Left lung (tissue), 4 donors: ENCODE measurements at regions not wholly inside any gene's neighbourhood (a gene's known extent, or its start where the extent isn't known, plus 50 kb on each side); places are given as distances from the start of the nearest gene placed in this dataset.
A peak's percentile ranks its signal among the peaks of the same experiment; 100 is the strongest.

ENCODE experiments used
- ATAC-seq: fragments of 200-7000 bp; cut with Tn5 transposase; one replicate; pipeline ENCODE4 v1.9.1; 2020; ENCODE audit warnings: moderate library complexity
- DNase-seq, 4 donors: peaks; one replicate each; pipeline ENCODE4 v3.0.0-alpha.2; 2013 to 2020
- H3K27ac ChIP-seq, 2 donors: fragments of 200-600 bp; sonication (generic) in 1 of 2; one replicate each; pipeline versions ENCODE4 v1.5.0 to v1.8.0; 2020 to 2021
- H3K27me3 ChIP-seq, 2 donors: fragments of 200-600 bp; sonication (generic) in 1 of 2; one replicate each; pipeline versions ENCODE4 v1.5.0 to v1.8.0; 2020 to 2021
- H3K36me3 ChIP-seq, 2 donors: fragments of 200-600 bp; sonication (generic) in 1 of 2; one replicate each; pipeline versions ENCODE4 v1.5.0 to v1.8.0; 2020 to 2021
- H3K4me1 ChIP-seq, 2 donors: fragments of 200-600 bp; one replicate each; pipeline ENCODE4 v1.8.0; 2021
- H3K4me3 ChIP-seq, 2 donors: fragments of 200-600 bp; sonication (generic) in 1 of 2; one replicate each; pipeline versions ENCODE4 v1.5.0 to v1.8.0; 2020 to 2021; ENCODE audit warnings: mild to moderate bottlenecking in 1 of 2
- H3K9me3 ChIP-seq, 2 donors: fragments of 200-600 bp; sonication (generic) in 1 of 2; one replicate each; pipeline versions ENCODE4 v1.5.0 to v1.8.0; 2020 to 2021
- CTCF ChIP-seq, 2 donors: fragments of 200-600 bp; sonication (generic) in 1 of 2; IDR thresholded peaks; one replicate each; pipeline versions ENCODE4 v1.5.0 to v1.8.0; 2021; ENCODE audit warnings: antibody characterized with exemption in 2 of 2
- intact Hi-C, 2 donors: fragments of 100-400 bp; cut with DNase I; formaldehyde crosslinking; loops; one replicate each; pipeline versions ENCODE4 v1.11.2 to v1.14.2; 2022
- donor health status: DM: no; HTN: yes; CAD: no.
- donor health status: DM: no; HTN: no; CAD: no.

GRCh38 chr3:102132370-102132769, 283.1 kb downstream of the NFKBIZ start:
- no peak for TF ChIP-seq CTCF (IDR thresholded peaks at IDR 0.05)
- H3K4me3 ChIP-seq = no peak overlapping the region
- DNase-seq (no peak), ATAC-seq (peak; percentile 92)
- peaks cover 7 to 26% of the 10 kb centered on the region in 2 donors for H3K4me1 ChIP-seq
- H3K27ac ChIP-seq = no peak overlapping the region
- no peaks in the 10 kb centered on the region for H3K27me3 ChIP-seq
- intact Hi-C loops = no loop called here
- H3K9me3 ChIP-seq = no peaks in the 10 kb centered on the region
- H3K36me3 ChIP-seq = no peaks in the 10 kb centered on the region

- DNase-seq (no peak), ATAC-seq (no peak)
- H3K9me3 ChIP-seq = no peaks in the 10 kb centered on the region
- H3K36me3 ChIP-seq = no peaks in the 10 kb centered on the region
- no peak overlapping the region for H3K27ac ChIP-seq
- TF ChIP-seq CTCF (IDR thresholded peaks at IDR 0.05) = no peak
- H3K4me3 ChIP-seq = no peak overlapping the region
- intact Hi-C loops = no loop called here
- no peaks in the 10 kb centered on the region for H3K27me3 ChIP-seq
- peaks cover 7 to 26% of the 10 kb centered on the region in 2 donors for H3K4me1 ChIP-seq
Measured at GRCh38 chr3:102133376-102133775, 284.1 kb downstream of the NFKBIZ start.

- intact Hi-C loops = no loop called here
- Histone ChIP-seq H3K36me3 (no peaks in the 10 kb centered on the region), H3K4me3 (no peak overlapping the region), H3K9me3 (no peaks in the 10 kb centered on the region), H3K27me3 (no peaks in the 10 kb centered on the region), H3K4me1 (peaks cover 2 to 19% of the 10 kb centered on the region in 2 donors), H3K27ac (no peak overlapping the region)
- no peak for ATAC-seq
- TF ChIP-seq CTCF (IDR thresholded peaks at IDR 0.05) = no peak
- DNase-seq = no peak
Measured at GRCh38 chr3:102135316-102135715, 286.0 kb downstream of the NFKBIZ start.

GRCh38 chr3:102136183-102136582, 286.9 kb downstream of the NFKBIZ start:
- no peak for TF ChIP-seq CTCF (IDR thresholded peaks at IDR 0.05)
- Histone ChIP-seq H3K27ac (no peak overlapping the region), H3K27me3 (no peaks in the 10 kb centered on the region), H3K9me3 (no peaks in the 10 kb centered on the region), H3K4me3 (no peak overlapping the region), H3K4me1 (peaks cover 0 to 12% of the 10 kb centered on the region in 2 donors), H3K36me3 (no peaks in the 10 kb centered on the region)
- no peak for DNase-seq
- intact Hi-C loops = no loop called here
- no peak for ATAC-seq

- H3K4me3 ChIP-seq = no peak overlapping the region
- no peak for DNase-seq
- no peaks in the 10 kb centered on the region for H3K36me3 ChIP-seq
- no peaks in the 10 kb centered on the region for H3K27me3 ChIP-seq
- no peaks in the 10 kb centered on the region for H3K9me3 ChIP-seq
- intact Hi-C loops = no loop called here
- no peaks in the 10 kb centered on the region for H3K4me1 ChIP-seq
- no peak overlapping the region for H3K27ac ChIP-seq
- TF ChIP-seq CTCF (IDR thresholded peaks at IDR 0.05) = no peak
- no peak for ATAC-seq
Measured at GRCh38 chr3:102140116-102140515, 290.8 kb downstream of the NFKBIZ start.
